NCI-H446 (cell line): ENCODE measurements at regions not wholly inside any gene's neighbourhood (a gene's known extent, or its start where the extent isn't known, plus 50 kb on each side); places are given as distances from the start of the nearest gene placed in this dataset.

Source experiments
- DNase-seq, 2 experiments: peaks; one replicate each; lab custom pipeline; 2025; lab: John Stamatoyannopoulos, UW

GRCh38 chr16:86444661-86445060 lies 65.7 kb upstream of the FOXF1 start:
- DNase-seq = no peak

- DNase-seq = no peak
These were observed 64.0 kb upstream of the FOXF1 start for GRCh38 chr16:86446279-86446678.

GRCh38 chr16:86447228-86447627 lies 63.1 kb upstream of the FOXF1 start:
- DNase-seq = no peak

- DNase-seq = no peak
These were observed 61.9 kb upstream of the FOXF1 start for GRCh38 chr16:86448306-86448890.

GRCh38 chr16:86449446-86450095 lies 60.8 kb upstream of the FOXF1 start:
- DNase-seq = no peak

GRCh38 chr16:86450691-86451090 lies 59.6 kb upstream of the FOXF1 start:
- no peak for DNase-seq

- DNase-seq = no peak
These were observed 57.9 kb upstream of the FOXF1 start for GRCh38 chr16:86452451-86452850.

GRCh38 chr16:86455116-86455515 lies 55.2 kb upstream of the FOXF1 start:
- DNase-seq = no peak

GRCh38 chr16:86455640-86456039 lies 54.7 kb upstream of the FOXF1 start:
- no peak for DNase-seq

GRCh38 chr16:86457501-86458148 lies 52.7 kb upstream of the FOXF1 start:
- no peak for DNase-seq

GRCh38 chr16:86458149-86458777 lies 52.1 kb upstream of the FOXF1 start:
- DNase-seq = no peak

GRCh38 chr16:86459266-86459665 lies 51.1 kb upstream of the FOXF1 start:
- DNase-seq = no peak
